HG03575 (cell line): ENCODE measurements at regions not wholly inside any gene's neighbourhood (a gene's known extent, or its start where the extent isn't known, plus 50 kb on each side); places are given as distances from the start of the nearest gene placed in this dataset.

Experiments
- ATAC-seq: cut with Tn5 transposase; IDR thresholded peaks from one replicate; pipeline ENCODE4 v1.9.1; 2021; ENCODE audit not compliant: unreplicated experiment, insufficient number of reproducible peaks, low FRiP score; ENCODE audit errors: extremely low read depth

DNA sequence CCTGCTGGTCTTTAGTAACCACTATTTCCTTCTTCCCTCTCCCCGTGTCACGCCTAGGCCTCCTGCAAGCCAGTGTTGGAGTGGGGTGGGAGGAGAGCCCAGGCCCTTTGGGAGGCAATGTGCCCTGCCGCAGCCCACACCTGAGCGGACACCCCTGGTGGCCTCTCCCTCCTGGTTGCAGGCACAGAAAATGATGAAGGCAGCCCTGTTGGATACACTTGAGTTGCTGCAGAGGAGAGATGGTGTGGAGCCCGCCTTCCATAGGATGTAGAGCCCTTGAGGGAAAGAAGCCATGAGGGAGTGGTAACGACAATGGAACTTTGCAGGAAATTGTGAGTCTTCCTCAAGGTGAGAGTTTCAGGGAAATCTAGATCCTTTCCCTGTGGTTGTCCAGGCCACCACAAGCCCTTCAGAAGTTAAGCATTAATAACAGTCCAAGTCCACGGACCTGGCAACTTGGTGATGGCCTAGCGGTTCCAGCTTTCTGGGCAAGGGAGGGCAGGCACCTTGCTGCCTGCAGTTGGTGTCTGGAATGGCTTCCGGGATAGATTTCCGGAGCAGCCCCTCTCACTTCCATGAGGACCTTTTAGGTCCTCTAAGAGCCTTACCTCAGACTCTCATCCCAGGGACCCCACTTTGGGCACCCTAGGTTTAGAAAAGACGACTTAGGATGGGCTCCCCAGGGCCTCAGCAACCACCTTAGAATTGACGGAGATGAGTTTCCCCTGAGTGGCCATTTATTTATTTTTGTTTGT lies 67.3 kb upstream of the NXT1 start:
- ATAC-seq = no peak

DNA sequence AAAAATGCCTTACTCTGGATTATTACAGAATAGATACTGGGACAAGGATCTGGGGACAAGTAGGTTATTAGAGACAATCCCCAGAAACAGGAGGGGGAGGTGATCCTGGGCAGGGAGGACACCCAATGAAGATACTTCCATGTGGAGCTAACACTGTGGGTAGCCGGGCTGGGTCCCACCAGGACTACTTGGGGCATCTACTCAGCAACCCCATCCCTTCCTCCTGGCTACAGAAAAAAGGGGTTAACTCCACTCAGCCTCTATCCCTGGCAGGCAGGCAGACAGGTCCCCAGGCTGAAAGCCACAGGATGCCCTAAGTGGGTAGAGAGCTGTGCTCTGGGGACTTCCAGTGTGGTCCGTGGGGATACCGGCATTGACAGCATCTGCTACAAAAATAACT lies 68.0 kb upstream of the NXT1 start:
- no peak for ATAC-seq

DNA sequence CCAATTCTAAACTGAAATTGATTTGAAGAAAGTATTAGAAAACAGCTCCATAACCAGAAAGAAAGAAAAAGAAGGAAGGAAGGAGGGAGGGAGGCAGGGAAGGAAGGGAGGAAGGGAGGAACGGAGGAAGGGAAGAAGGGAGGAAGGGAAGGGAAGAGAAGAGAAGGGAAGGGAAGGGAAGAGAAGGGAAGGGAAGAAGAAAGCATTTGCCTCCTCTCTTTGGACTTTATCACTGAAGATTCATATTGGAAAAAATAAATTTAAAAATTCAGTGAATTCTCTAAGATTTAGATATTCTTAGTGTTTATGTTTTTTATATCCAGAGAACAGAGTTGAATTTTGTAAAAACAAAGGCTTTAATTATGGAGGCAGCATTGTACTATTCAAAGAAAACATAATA lies 68.5 kb upstream of the NXT1 start:
- ATAC-seq = no peak

DNA sequence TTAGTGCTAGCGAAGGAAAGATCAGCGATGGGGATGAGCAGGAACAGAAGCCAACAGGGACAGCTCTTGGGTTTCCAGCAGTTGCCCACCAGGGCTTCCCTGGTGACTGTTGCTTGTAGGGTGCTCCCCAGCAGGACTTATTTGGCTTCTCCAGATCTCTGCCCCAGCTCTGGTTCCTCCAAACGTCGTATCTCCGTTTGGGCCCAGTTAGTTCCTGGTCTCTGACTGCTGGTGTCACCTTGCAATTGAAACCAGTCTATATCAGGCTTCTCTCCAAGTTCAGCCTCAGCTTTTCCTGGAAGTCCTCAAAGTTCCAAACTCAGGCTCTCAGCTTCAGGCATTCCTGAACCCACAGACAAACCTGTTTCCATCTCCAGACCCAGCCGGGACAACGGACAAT lies 70.8 kb upstream of the NXT1 start:
- no peak for ATAC-seq

DNA sequence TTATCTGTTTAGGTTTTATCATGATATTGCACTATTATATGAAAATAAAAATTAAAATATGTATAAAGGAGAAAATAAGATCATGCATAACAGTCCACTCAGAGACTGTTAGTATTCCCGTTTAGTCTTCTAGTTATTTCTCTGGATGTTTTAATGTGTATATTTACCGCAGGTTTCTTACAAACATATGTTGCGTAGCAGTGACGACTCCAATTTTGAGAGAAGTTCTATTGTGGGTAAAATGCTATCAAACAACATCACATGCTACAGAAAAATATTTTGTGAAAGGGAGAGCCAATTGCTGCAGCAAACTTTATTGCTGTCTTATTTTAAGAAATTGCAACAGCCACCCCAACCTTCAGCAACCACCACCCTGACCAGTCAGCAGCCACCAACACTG lies 72.4 kb upstream of the NXT1 start:
- no peak for ATAC-seq

DNA sequence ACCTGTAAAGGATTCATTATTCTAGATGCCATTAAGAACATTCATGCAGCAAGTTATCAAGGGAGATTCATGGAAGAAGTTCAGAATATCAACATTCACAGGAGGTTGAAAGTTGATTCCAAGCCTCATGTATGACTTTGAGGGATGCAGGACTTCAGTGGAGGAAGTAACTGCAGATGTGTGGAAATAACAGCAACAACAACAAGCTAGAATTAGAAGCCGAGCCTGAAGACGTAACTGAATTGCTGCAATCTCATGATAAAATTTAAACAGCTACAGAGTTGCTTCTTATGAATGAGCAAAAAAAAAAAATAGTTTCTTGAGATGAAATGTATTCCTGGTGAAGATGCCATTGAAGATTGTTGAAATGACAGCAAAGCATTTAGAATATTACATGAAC lies 73.3 kb upstream of the NXT1 start:
- no peak for ATAC-seq

DNA sequence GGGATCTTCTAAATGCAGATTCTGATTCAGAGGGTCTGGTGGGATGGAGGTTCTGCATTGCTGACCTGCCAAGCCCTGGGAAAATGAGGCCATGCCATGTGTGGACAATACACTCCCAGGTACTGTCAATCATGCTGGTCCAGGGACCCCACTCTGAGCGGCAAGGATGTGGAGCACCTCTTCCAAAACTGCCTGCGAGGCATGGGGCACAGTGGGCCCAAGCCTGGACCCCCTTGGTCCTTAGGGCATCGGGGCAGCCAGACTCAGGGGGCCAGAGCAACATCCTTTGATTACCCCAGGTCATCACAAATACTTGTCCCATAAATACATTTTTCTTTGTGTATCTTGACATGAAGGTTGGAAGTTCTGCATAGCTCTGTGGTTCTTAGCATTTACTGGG lies 76.8 kb upstream of the NXT1 start:
- no peak for ATAC-seq

DNA sequence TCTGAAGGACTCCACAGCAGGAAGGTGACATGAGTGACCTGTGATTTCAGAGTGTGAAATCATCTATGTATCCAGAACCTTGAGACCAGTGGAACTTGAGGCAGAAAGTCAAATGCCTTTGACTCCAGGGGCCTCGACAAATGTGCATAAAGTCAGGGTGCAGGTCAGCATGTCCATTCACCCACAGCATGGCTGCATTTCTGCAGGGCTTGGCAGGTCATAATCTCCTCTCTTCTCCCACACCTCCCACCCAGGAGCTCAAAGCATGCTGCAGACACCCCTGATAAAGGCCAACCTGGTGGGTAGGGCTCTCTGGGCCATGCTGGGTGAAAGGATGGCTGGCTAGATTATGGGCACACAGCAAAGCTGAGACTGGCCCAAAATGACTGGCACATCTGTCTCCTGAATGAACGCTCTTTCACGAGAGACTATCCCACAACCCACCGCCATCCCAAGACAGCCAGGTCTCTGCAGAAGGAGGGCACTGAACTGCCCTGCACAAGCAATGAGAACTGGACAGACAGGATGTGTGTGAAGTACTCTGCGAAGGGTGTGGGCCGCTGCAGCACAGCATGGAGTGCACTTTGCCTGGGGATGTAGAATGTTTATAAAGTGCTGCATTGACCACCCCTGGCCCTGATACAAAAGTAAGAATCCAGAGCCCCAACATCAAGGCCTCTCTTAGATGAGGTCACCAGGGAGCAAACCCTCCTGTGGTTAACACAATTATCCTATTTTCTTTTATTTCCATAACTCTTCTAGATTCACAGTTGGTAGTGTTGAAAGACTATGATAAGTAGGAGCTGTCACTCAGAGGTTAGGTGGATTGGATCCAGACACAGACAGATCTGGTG lies 78.2 kb upstream of the NXT1 start:
- no peak for ATAC-seq

DNA sequence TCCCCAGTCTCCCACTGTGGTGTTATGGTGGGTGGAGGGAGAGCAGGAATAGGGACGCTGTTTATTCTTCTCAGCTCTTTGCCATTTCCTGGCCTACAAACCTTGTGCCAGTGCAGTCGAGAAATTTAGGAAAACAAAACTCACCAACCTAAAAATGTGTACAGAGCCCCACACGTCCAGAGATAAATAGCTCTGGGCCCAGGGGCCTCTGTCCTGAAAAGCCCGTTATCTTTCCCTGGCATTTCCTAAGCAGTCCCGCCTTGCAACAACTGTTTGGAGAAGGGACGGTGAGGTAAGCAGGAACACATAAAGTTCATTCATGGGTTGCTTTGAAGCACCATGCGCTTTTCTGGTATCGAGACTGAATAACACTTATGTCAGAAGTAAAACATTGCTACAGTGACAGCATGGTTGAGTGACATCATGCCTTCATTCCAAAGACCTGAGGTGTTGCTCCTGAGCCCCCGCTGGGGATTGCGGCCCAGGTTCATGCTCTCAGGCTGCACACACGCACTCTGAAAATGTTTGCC lies 80.1 kb upstream of the NXT1 start:
- no peak for ATAC-seq

DNA sequence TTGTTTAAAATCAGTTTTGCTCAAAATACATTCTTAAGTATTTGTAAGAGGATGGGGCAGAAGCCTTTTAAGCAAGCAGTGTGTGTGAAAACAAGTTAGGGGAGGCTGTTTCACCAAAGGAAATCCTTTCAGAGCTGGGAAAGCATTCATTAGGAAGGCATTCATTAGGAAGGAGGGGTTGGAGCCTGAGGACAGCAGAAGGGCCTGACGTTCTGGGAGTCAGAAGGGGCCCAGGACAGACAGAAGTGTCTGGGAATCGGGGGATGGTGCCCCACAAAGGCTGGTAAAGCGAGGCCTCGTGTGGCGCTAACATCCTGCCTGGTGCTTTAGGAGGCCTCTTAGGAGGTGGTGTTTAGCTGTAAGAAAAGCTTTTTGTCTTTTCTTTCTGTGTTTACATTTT lies 80.6 kb upstream of the NXT1 start:
- ATAC-seq = no peak

DNA sequence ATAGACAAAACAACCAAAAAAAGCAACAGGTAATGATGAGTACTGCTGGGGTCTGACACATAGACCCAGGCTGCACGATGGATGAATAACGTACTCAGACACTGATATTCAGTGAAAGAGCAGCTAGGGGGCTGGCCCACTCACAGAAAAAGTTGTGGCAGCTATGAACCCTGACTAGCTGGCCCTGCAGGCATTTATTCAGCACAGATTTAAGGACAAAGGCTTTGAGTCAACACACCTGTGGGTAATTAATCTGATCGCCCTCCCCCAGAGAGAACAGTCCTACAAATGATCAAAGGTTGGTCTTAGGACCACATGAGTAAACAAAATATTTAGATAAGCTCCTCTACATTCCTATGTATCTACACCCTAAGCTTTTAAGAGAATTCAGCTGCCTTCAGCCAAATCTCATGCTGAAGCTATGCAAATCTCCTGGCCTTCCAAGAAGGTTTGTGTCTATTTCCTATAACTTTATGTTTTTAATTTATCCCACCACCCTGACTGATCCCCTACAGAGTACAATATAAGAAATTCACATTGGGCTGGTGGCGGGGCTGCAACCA lies 81.7 kb upstream of the NXT1 start:
- no peak for ATAC-seq

DNA sequence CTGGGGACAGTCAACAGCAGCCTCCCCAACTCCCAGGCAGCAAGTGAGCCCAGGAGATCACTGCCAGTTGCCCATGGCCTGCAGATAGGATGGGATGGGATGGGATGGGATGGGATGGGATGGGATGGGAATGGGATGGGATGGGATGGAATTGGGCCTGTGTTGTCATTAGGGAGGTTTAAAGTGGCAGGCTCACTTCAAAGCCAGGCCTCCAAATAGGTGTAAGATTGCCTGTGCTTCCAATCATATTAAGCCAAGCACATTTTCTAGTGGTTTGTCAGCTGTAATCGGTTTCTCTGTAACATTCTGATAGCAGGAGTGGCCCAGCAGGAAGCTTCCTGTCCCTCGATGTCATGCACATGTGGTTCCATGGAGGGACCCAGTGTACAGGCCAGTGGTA lies 82.7 kb upstream of the NXT1 start:
- ATAC-seq = no peak

DNA sequence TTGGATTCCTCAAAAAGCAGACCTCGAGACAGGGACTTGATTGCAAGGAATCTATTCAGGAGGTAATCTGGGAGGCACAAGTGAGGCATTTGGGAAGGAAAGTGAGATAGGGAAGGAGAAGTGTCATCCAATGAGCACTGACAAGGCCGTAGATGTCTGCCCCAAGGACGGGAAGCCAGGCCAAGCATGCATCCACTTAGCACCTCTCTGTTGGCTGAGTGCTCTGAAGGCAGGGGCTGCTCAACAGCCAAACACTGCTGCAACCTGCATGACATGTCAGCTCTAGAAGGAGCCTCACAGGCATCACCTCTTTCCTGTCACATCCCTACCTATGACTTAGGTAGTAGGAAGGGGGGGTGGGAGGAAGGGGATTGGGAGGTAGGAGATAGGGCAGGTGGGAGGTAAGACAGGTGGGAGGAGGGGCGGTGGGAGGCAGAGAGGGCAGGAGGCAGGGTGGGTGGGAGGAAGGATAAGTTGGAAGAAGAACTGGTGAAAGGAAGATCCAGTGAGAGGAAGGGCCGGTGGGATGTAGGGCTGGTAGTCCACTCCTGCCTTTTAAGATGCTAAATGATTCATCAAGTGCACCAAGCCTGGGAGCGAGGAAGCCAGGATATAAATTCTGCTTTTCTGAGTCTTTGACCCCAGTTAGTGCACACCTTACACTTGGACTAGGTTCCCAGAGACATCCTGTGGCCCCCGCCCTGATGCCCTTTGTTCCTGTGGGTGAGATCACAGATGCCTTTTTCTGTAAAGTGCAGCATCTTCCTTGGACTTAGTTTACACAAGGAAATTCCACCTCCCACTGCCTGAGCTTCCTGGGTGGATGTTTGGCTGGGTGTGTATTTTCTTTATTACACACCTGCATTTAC lies 83.8 kb upstream of the NXT1 start:
- no peak for ATAC-seq

DNA sequence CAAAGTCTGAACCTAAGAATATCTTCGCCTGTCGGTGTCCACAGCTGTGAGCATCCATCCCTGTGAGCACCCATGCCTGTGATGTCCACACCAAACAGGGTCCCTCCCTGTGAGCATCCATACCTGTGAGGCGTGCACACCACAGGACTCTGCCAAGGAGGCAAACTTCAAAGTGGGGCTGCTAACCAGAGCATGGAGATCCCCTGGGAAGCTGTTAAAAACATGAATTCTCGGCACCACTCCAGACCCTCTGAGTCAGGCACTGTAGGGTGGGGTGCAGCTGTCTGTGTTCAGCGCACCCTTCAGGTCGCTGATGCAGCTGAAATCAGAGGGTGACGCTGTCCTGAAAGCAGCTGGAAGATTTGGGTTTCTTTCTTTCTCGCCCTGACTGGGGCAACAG lies 85.4 kb upstream of the NXT1 start:
- ATAC-seq = no peak

DNA sequence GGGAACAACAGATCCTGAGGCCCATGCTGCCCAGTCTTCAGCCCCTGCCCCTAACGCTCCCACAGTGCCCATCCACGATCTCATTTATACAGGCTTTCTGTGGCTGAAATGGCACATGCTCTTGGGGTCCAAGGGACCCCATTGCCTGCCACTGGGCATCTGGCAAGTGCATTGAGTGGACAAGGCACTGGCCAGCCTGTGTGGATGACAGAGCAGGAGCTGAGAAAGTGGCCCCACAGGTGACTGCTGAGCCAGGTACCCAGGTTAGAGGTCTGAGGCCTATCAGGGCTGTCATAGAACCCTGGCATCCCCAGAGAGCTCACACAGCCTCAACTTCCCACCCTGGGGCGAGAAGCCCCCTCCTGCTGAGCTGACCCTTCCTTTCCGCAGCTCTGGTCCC lies 86.0 kb upstream of the NXT1 start:
- ATAC-seq = no peak

DNA sequence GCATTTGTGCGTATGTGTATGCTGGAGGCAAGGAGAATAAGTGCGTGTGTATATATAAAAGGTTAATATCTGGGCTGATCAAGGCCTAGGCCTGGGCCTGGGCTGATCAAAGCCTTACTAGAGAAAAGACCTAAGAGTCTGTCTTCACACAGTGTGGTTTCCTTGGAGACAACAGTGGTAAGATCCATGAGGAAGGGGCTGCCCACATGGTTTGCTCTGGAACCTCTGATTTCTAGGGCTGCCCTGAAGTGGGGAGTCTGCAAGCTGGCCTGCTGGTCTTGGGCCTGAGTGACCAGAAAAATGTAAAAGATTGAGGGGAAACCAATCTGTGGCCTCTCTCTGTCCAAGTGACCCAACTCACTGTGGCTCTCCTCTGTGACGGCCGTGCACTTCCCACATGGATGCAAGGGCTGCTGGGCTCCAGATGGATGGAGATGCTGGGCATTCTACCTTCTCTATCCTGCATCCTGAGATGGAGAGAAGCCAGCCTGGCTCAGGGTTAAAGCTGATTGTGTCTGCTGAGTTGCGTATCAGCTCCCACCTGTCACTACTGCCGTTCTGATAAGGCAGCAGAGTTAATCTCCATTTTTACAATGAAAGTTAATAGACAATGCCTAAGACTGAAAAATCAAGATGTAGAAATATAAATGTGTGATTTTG lies 90.3 kb upstream of the NXT1 start:
- no peak for ATAC-seq

DNA sequence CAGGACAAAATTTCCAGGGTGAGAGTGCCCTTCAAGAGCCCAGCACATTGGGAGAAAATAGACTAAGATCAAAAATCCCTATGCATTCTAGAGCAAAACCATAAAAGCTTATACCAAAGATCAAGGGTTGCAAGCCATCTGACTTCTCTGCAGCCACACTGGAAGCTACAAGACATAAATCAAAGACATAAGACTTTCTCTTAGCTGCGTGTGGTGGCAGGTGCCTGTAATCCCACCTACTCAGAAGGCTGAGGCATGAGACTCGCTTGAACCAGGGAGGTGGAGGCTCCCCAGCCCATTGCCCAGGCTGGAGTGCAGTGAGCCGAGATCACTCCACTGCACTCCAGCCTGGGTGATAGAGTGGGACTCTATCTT lies 91.9 kb upstream of the NXT1 start:
- ATAC-seq = no peak

DNA sequence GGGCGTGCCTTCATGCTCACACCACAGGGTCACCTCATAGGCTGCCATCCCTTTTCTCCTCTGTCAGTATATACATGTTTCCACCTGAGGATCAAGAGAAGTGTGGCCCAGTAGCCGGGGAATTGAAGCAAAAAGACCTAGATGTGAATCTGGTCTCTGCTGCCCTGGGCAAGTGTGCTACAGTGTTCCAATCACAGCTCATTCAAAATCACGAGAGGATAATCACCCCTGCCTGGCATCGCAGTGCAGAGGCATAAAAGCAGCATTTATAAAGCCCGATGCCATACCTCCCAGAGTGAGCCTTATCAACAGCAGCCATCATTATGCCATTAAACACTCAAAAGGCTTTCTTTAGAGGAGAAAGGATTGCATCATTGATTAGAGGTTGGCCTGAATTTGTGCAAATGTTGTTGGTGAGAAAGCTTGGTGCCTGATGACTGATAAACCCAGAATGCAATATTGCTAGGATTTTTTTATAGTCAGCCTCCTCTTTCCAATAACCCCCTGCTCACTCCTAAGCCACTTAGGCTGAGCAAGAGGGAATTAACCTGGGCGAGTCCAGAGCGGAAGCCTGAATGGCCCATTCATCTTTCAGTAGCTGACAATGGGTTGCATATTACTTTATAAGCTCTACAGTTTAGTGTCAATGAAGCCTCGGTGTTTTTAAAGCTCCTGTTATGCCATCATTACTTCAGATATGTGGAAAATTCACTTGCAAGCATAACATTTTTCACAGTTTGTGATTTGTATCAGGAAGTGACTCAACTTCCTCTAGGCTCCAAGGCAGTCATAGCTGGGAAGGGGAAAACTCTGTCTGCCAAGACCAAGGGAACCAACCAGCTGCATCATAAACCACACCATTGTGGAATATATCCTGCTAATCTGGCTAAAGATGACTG lies 92.5 kb upstream of the NXT1 start:
- no peak for ATAC-seq
